Fibroblast of villous mesenchyme (primary cell): ENCODE measurements at regions not wholly inside any gene's neighbourhood (a gene's known extent, or its start where the extent isn't known, plus 50 kb on each side); places are given as distances from the start of the nearest gene placed in this dataset.
A peak's percentile ranks its signal among the peaks of the same experiment; 100 is the strongest.
"Not testable (repeated sequence)": the region's sequence is repeated elsewhere in the genome, so short reads cannot be mapped to it uniquely, and the experiment has no call there.

Source experiments
- DNase-seq: peaks from one replicate; pipeline ENCODE4 v3.0.0-alpha.2; 2010; ENCODE audit warnings: low read depth
- H3K4me3 ChIP-seq: 2 replicates; pipeline ENCODE4 v1.5.1; 2011; ENCODE audit warnings: low read depth, mild to moderate bottlenecking, low read length
- TF ChIP-seq, protein P1 (sequence below): IDR thresholded peaks from 2 replicates; pipeline ENCODE4 v1.5.1; 2012; ENCODE audit warnings: low read depth, mild to moderate bottlenecking, low read length; ENCODE audit not compliant: insufficient read depth

DNA sequence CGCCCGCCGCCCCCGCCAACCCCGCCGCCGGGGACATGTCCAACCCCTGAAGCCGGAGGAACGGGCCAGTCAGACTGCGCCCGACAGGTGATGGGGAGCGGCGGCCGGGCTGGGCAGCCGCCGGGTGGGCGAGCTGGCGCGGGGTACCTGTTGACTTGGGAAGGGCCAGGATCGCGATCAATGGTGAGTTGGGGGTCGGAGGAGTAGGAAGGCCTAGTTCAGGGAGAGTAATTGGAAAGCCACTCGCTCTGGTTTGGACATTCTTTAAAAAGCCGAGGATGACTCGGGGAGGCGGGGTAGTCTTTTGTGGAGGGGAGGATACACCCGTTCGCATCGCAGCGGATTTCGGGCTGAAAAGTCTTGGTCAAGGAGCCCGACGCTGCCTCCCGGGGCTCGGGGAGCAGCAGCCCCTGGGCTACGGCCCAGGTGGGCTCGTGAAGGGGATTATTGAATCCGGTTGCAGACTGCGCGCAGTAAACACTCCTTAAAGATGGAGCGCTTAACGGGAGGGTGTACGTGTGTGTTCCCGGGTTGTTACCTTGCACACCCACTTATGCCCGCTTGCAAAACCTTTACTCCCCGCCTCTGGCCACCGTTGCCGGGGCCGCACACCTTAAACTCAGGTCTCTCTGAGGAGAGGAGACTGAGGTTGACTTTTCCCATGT lies 123.8 kb downstream of the GOSR1 start:
- peak overlapping the region; percentile 81 for H3K4me3 ChIP-seq
- DNase-seq = peak; percentile 18
- TF ChIP-seq, protein P1, sequence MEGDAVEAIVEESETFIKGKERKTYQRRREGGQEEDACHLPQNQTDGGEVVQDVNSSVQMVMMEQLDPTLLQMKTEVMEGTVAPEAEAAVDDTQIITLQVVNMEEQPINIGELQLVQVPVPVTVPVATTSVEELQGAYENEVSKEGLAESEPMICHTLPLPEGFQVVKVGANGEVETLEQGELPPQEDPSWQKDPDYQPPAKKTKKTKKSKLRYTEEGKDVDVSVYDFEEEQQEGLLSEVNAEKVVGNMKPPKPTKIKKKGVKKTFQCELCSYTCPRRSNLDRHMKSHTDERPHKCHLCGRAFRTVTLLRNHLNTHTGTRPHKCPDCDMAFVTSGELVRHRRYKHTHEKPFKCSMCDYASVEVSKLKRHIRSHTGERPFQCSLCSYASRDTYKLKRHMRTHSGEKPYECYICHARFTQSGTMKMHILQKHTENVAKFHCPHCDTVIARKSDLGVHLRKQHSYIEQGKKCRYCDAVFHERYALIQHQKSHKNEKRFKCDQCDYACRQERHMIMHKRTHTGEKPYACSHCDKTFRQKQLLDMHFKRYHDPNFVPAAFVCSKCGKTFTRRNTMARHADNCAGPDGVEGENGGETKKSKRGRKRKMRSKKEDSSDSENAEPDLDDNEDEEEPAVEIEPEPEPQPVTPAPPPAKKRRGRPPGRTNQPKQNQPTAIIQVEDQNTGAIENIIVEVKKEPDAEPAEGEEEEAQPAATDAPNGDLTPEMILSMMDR = no peak

- peak; percentile 78 for DNase-seq
- TF ChIP-seq, protein P1 = peak; percentile 66
Observed at GRCh38 chr17:30600060-30600829, 123.0 kb downstream of the GOSR1 start.

DNA sequence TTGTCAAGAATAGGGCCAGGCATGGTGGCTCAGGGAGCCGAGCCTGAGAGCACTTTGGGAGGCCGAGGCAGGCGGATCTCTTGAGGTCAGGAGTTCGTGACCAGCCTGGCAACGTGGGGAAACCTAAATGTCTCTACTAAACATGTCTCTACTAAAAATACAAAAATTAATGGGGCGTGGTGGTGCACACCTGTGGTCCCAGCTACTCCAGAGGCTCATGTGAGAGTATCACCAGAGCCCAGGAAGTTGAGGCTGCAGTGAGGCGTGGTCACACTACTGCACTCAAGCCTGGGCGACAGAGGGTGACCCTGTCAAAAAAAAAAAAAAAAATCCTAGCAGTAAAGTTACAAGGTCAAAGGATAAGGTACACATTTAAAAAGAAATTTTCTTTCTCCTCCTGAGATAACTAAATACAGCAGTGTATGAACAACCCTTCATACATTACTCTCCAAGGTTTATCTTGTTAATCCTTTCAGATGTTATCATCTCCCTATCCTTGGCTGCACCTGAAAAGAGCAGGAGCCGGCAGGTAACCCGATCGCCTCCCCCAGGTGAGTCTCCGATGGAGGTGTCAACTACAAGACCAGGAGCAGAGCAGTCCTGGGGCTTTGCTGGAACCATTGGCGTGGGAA lies 122.3 kb downstream of the GOSR1 start:
- TF ChIP-seq, protein P1 = no peak
- no peak for DNase-seq
- peak overlapping the region; percentile 81 for H3K4me3 ChIP-seq

More at GRCh38 chr17:30600060-30600829, 123.0 kb downstream of the GOSR1 start:
- peak overlapping the region; percentile 81 for H3K4me3 ChIP-seq

DNA sequence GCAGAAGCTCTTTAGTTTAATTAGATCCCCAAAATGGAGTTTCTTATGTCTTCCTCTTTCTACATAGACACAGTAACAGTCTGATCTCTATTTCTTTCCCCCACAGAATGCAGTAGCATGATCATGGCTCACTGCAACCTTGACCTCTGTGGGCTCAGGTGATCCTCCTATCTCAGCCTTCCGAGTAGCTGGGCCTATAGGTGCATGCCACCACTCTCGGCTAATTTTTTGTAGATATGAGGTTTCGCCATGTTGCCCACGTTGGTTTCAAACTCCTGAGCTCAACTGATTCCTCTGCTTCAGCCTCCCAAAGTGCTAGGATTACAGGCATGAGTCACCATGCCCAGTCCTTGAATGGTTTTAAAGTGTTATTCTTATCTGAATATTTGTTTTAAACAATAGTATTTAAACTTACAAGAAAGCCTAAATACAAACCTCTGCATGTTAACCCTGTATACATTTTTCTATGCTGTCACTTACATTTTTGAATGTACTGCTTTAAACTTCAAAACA lies 120.6 kb downstream of the GOSR1 start:
- H3K4me3 ChIP-seq = no peak overlapping the region
- DNase-seq = no peak
- TF ChIP-seq, protein P1 = no peak

DNA sequence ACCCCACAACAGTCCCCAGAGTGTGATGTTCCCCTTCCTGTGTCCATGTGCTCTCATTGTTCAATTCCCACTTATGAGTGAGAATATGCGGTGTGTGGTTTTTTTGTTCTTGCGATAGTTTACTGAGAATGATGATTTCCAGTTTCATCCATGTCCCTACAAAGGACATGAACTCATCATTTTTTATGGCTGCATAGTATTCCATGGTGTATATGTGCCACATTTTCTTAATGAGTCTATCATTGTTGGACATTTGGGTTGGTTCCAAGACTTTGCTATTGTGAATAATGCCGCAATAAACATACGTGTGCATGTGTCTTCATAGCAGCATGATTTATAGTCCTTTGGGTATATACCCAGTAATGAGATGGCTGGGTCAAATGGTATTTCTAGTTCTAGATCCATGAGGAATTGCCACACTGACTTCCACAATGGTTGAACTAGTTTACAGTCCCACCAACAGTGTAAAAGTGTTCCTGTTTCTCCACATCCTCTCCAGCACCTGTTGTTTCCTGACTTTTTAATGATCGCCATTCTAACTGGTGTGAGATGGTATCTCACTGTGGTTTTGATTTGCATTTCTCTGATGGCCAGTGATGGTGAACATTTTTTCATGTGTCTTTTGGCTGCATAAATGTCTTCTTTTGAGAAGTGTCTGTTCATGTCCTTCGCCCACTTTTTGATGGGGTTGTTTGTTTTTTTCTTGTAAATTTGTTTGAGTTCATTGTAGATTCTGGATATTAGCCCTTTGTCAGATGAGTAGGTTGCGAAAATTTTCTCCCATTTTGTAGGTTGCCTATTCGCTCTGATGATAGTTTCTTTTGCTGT lies 120.0 kb downstream of the GOSR1 start:
- not testable (repeated sequence) for H3K4me3 ChIP-seq, DNase-seq

DNA sequence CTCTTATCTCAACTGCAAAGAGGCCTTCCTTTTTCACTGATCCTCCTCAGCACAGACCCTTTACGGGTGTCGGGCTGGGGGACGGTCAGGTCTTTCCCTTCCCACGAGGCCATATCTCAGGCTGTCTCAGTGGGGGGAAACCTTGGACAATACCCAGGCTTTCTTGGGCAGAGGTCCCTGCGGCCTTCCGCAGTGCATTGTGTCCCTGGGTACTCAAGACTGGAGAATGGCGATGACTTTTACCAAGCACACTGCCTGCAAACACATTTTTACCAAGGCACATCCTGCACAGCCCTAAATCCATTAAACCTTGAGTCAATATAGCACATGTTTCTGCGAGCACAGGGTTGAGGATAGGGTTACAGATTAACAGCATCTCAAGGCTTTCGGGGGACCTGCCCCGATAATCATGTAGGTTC lies 117.8 kb downstream of the GOSR1 start:
- DNase-seq = not testable (repeated sequence)

DNA sequence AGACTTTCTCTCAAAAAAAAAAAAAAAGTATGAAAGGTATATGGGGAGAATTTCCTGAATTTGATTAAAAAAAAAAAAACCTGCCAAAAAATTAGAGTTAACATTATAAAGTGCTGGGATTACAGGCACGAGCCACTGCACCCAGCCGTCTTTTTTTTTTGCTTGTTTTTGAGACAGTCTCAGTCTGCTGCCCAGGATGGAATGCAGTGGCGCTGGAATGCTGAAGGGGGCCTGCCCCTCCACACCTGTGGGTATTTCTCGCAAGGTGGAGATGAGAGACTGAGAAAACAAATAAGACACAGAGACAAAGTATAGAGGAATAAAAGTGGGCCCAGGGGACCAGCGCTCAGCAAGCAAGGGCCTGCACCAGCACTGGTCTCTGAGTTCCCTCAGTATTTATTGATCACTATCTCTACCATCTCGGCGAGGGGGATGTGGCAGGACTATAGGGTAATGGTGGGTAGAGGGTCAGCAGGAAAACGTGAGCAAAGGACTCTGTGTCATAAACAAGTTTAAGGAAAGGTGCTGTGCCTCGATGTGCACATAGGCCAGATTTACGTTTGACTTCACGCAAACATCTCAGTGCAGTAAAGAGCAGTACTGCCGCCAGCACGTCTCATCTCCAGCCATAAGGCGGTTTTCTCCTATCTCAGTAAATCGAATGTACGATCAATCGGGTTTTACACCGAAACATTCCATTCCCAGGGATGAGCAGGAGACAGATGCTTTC lies 117.2 kb downstream of the GOSR1 start:
- TF ChIP-seq, protein P1 = no peak
- no peak overlapping the region for H3K4me3 ChIP-seq
- DNase-seq = no peak

More for the DNA sequence above, 117.8 kb downstream of the GOSR1 start:
- not testable (repeated sequence) for H3K4me3 ChIP-seq
